GM21723 (cell line): ENCODE measurements at regions not wholly inside any gene's neighbourhood (a gene's known extent, or its start where the extent isn't known, plus 50 kb on each side); places are given as distances from the start of the nearest gene placed in this dataset.

Experiments used
- ATAC-seq: cut with Tn5 transposase; IDR thresholded peaks from one replicate; pipeline ENCODE4 v1.9.1; 2021; ENCODE audit warnings: mild to moderate bottlenecking, moderate library complexity; ENCODE audit not compliant: unreplicated experiment

GRCh38 chr6:126285871-126286365, 54.0 kb upstream of the CENPW start:
- no peak for ATAC-seq
